ENCODE measurements at regions not wholly inside any gene's neighbourhood (a gene's known extent, or its start where the extent isn't known, plus 50 kb on each side); places are given as distances from the start of the nearest gene placed in this dataset.
"Not testable (repeated sequence)": the region's sequence is repeated elsewhere in the genome, so short reads cannot be mapped to it uniquely, and the experiment has no call there.

DNA sequence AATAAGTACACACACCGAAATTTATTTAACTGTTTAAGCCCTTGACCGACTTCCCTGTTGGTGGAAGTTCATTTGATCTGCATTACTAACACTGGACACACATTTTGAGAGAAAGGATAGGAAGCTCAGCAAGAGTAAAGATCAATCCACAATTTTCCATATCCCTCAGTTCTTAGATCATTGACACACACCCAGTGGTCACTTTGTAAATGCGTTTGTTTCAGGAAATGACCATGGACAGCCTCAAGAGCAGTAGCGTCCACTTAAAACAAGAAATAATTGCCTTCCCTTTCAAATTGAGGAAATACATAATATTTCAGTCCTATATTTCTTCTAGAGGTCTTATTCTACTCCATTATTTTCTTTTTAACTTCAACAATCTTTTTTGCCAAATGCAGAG is 511.5 kb upstream of the PTBP2 start:
- Histone ChIP-seq H3K4me1 (no peaks in the 10 kb centered on the region), H3K9me3 (no peaks in the 10 kb centered on the region), H3K27me3 (no peaks in the 10 kb centered on the region), H3K36me3 (no peaks in the 10 kb centered on the region), H3K4me3 (no peak overlapping the region), H3K27ac (no peak overlapping the region)
- DNase-seq (no peak), ATAC-seq (ENCODE audit: low FRiP score in 2 of 2) (no peak)
- TF ChIP-seq POLR2AphosphoS5 (IDR thresholded peaks at IDR 0.05) (no peak), EP300 (IDR thresholded peaks at IDR 0.05) (no peak), POLR2A (IDR thresholded peaks at IDR 0.05) (no peak)
- TF ChIP-seq, protein P1, sequence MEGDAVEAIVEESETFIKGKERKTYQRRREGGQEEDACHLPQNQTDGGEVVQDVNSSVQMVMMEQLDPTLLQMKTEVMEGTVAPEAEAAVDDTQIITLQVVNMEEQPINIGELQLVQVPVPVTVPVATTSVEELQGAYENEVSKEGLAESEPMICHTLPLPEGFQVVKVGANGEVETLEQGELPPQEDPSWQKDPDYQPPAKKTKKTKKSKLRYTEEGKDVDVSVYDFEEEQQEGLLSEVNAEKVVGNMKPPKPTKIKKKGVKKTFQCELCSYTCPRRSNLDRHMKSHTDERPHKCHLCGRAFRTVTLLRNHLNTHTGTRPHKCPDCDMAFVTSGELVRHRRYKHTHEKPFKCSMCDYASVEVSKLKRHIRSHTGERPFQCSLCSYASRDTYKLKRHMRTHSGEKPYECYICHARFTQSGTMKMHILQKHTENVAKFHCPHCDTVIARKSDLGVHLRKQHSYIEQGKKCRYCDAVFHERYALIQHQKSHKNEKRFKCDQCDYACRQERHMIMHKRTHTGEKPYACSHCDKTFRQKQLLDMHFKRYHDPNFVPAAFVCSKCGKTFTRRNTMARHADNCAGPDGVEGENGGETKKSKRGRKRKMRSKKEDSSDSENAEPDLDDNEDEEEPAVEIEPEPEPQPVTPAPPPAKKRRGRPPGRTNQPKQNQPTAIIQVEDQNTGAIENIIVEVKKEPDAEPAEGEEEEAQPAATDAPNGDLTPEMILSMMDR (IDR thresholded peaks at IDR 0.05): no peak
- 69 to 72% methylated on average over 4 of the region's 4 CpGs for WGBS, 2 donors

DNA sequence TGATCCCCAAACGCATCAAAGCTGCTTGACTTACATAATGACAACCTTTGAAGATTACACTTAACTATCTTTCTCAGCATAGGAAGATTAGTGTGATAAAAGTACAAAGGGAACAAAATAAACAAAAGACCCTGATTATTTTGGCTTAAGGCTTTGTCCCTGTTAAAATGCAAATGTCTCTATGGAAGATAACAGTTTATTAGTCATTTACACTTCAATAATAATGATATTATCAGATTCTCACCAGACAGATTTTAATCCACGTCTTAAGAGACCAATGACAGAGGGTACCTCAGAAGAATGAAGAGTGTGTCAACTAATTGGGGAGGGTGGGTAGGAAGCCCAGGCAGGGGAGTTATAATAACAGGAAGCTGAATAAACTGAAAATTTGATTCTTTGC is 510.4 kb upstream of the PTBP2 start:
- Histone ChIP-seq H3K36me3 (no peaks in the 10 kb centered on the region), H3K4me3 (no peak overlapping the region), H3K27me3 (no peaks in the 10 kb centered on the region), H3K4me1 (no peaks in the 10 kb centered on the region), H3K9me3 (no peaks in the 10 kb centered on the region), H3K27ac (no peak overlapping the region)
- ATAC-seq (ENCODE audit: low FRiP score in 2 of 2): no peak
- TF ChIP-seq, protein P1 (IDR thresholded peaks at IDR 0.05): no peak
- TF ChIP-seq POLR2AphosphoS5 (IDR thresholded peaks at IDR 0.05) (no peak), EP300 (IDR thresholded peaks at IDR 0.05) (no peak), POLR2A (IDR thresholded peaks at IDR 0.05) (no peak)
- 49 to 75% methylated on average over 2 of the region's 2 CpGs for WGBS, 2 donors
- DNase-seq: no peak

DNA sequence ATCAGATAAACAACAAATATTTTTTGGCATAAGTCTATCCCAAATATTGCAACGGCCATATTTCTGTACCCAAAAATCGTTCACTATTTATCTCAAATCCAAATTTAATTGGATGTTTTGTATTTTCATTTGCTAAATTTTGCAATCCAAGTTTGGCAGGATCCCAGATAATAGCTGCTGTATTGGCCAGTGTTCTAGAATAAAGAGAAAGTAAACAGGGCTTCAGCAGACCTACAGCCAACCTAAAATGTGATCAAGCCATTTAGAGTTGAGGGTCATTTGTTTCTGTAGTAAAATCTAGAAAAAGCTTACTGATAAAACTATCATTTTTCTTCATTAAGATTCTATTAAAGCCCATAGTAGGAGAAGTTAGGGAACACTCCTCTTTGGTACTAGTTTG is 506.6 kb upstream of the PTBP2 start:
- Histone ChIP-seq H3K4me1 (no peaks in the 10 kb centered on the region), H3K36me3 (no peaks in the 10 kb centered on the region), H3K4me3 (no peak overlapping the region), H3K27me3 (no peaks in the 10 kb centered on the region), H3K27ac (no peak overlapping the region), H3K9me3 (no peaks in the 10 kb centered on the region)
- DNase-seq (no peak), ATAC-seq (ENCODE audit: low FRiP score in 2 of 2) (no peak)
- TF ChIP-seq, protein P1 (IDR thresholded peaks at IDR 0.05): no peak
- TF ChIP-seq POLR2A (IDR thresholded peaks at IDR 0.05): no peak
- no peak for TF ChIP-seq POLR2AphosphoS5 (IDR thresholded peaks at IDR 0.05)
- no peak for TF ChIP-seq EP300 (IDR thresholded peaks at IDR 0.05)
- WGBS, 2 donors: 54 to 55% methylated on average over 2 of the region's 2 CpGs

DNA sequence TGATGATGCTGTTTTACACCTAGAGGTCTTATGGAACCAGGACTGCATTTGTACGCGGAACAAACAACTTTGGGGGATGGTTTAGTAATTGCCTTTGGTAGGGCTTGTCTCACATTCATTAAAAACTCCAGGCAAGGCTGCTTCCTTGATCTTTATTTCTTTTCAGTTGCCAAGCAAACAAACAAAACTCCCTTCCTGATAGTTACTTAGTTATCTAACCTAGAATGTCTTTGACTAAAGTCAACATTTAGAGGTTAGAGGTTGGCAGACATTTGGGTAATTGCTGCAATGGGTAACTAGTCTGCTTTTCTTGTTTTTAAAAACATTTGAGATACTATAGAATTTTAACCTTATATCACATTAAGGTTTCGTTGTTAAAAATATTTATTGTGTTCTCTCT is 500.9 kb upstream of the PTBP2 start:
- H3K4me1 ChIP-seq: no peaks in the 10 kb centered on the region
- no peak for ATAC-seq (ENCODE audit: low FRiP score in 2 of 2)
- DNase-seq: no peak
- WGBS, 2 donors: 59 to 71% methylated on average over 3 of the region's 3 CpGs
- no peak for TF ChIP-seq POLR2AphosphoS5 (IDR thresholded peaks at IDR 0.05)
- TF ChIP-seq POLR2A (IDR thresholded peaks at IDR 0.05): no peak
- TF ChIP-seq, protein P1 (IDR thresholded peaks at IDR 0.05): no peak
- no peak overlapping the region for H3K27ac ChIP-seq
- no peaks in the 10 kb centered on the region for H3K36me3 ChIP-seq
- no peaks in the 10 kb centered on the region for H3K27me3 ChIP-seq
- H3K4me3 ChIP-seq: no peak overlapping the region
- no peaks in the 10 kb centered on the region for H3K9me3 ChIP-seq

DNA sequence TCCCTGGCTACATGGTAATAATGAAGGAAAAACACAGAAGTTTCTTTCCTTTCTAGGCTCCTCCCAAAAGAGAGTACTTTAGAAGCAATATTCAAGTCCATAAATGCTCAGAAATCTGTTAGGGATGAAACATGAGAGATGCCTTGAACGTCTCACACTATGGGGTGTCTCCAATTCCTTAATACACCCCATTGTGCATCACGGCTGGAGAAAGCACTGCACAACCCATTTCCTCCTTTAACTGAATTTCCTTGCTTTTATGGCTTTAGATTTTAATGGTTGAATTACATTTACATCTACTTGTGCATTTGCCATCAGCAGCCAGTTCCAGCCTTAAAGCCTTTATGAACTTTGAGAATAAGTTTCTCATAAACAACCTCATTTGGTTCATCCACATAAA is 498.9 kb upstream of the PTBP2 start:
- no peaks in the 10 kb centered on the region for H3K9me3 ChIP-seq
- no peaks in the 10 kb centered on the region for H3K36me3 ChIP-seq
- H3K4me3 ChIP-seq: no peak overlapping the region
- DNase-seq (no peak), ATAC-seq (ENCODE audit: low FRiP score in 2 of 2) (no peak)
- no peaks in the 10 kb centered on the region for H3K4me1 ChIP-seq
- no peak overlapping the region for H3K27ac ChIP-seq
- TF ChIP-seq POLR2AphosphoS5 (IDR thresholded peaks at IDR 0.05): no peak
- no peak for TF ChIP-seq EP300 (IDR thresholded peaks at IDR 0.05)
- H3K27me3 ChIP-seq: no peaks in the 10 kb centered on the region
- WGBS, 2 donors: 88 to 91% methylated on average over 2 of the region's 2 CpGs

DNA sequence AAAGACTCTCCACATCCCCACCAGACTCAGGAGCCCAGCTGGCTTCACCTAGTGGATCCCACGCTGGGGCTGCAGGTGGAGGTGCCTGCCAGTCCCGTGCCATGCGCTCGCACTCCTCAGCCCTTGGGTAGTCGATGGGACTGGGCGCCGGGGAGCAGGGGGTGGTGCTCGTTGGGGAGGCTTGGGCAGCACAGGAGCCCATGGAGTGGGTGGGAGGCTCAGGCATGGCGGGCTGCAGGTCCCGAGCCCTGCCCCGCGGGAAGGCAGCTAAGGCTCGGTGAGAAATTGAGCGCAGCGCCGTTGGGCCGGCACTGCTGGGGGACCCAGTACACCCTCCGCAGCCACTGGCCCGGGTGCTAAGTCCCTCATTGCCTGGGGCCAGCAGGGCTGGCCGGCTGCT is 497.4 kb upstream of the PTBP2 start:
- ATAC-seq (ENCODE audit: low FRiP score in 2 of 2); H3K4me1 ChIP-seq; H3K9me3 ChIP-seq; H3K36me3 ChIP-seq; H3K4me3 ChIP-seq; H3K27me3 ChIP-seq; H3K27ac ChIP-seq: not testable (repeated sequence)
- WGBS, 2 donors: 80 to 91% methylated on average over 5 to 18 of the region's 20 CpGs
- peak in 1 of 2 donors; percentile 66 for DNase-seq

Data from upper lobe of left lung (tissue), 6 donors.